ENCODE measurements at regions not wholly inside any gene's neighbourhood (a gene's known extent, or its start where the extent isn't known, plus 50 kb on each side); places are given as distances from the start of the nearest gene placed in this dataset.

- DNase-seq (ENCODE audit: low read depth in 4 of 4, low spot score in 2 of 4) = no peak
Measured at GRCh38 chrX:40172401-40173142, 74.8 kb upstream of the BCOR start.

DNA sequence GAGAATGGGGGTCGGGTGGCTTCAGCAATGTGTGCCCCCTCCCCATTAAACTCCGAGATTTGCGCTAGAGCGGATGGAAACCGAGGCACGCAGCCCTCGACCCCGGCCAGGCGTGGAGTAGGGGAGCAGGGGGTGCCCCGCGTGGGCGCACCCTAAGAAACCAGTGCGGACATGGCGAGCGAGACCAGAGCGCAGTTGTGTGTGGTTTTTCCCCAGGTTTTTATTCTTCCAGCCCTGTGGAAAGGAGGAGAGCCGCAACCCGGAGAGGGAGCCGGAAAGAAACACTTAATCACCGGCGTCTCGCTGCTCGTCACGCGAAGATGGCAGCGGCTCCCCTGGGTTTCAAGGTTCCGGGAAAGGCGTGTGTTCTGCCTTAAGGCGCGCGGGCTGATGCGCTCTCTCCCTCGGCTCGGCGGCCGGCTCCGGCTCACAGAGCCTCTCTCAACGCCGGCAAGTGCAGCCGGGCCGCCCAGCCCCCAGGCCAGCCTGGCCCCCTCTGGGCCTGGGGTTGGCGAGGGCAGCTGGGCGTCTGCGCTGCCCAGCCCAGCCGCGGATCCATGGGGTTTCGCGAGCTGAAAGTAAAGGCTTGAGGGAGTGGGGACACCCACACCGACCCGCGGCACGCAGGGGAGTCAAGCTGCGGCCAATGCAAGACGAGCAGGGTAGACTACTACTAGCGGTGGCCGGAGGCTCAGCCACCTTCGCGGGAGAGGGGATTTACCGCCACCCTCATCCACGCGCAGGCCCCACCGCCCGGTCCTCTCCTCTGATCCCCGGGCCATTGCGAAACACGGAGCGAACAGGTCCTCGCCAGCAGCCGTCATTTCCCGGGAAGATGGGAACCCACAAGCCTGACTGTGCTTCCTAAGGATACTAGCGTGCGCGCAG, 74.0 kb upstream of the BCOR start:
- DNase-seq (ENCODE audit: low read depth in 4 of 4, low spot score in 2 of 4) = no peak

DNA sequence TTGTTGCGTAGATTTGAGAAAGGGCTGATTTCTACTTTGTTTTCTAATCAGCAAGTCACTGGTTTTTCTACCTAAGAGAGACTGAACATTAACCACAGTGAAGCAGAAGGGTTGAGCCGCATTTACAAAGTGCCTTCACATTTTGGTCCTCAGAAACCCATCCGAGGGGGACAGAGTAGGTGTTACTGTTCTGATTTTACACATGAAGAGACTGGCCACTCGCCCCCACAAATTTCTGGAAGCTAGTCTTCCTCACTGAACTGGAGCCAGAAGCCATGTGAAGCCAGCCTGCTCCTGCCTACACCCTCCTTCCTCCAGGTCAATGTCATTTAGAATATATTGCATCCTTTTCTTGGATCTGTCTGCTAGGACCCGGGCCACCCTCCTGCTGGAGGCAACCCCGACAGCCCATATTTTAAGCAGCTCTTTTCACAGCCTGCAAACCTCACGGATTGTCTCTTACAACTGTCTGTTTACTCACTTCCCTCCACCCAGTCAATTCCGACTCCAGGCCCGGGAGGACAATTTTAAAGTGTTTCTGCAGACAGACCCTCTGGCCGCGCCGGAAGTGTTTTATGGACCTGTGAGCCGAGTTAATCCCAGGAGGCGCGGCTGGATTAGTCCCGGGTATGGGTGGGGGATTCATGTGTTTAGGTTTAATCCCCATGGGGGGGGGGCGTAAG, 73.2 kb upstream of the BCOR start:
- no peak for DNase-seq (ENCODE audit: low read depth in 4 of 4, low spot score in 2 of 4)

DNA sequence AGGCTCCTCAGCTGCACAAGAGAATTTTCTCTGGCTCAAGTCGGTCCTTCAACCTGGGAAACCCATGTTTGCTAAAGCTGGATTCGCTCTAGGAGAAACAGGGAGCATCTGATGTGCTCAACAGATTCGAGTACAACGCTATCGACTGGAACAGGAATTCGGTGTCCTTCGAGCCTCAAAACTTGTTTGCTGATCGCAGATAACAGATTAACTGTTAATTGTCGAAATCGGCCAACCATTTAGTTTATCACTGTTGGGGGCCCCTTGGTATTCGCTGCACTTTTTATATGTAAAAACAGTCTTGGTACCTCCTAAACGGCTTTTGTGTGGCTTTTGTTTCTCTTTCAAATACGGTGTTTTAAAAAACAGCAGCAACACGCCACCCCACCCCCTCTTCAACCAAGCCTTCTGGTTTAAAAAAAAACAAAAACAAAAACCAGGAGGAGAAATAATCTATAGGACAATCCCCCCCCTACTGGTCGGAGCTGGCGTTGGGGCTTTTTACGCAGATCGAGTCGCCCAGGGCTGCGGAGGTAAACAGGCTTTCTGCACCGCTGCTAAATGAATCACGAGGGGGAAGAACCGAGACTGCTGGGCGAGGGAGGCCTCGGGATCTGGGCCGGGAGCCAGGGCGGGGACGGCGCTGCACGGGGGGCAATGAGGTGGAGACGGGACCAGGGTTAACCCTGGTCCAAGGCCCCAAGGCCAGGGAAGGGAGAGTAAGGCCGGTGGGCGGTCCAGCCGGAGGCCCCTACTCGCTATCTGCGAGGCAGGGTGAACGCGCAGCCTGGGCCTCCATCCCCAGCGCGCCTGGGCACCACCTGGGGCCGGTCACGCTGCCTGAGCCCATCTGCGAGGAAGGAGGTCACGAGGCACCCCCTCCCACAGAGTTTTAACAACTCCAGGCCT, 71.7 kb upstream of the BCOR start:
- no peak for DNase-seq (ENCODE audit: low read depth in 4 of 4, low spot score in 2 of 4)

DNA sequence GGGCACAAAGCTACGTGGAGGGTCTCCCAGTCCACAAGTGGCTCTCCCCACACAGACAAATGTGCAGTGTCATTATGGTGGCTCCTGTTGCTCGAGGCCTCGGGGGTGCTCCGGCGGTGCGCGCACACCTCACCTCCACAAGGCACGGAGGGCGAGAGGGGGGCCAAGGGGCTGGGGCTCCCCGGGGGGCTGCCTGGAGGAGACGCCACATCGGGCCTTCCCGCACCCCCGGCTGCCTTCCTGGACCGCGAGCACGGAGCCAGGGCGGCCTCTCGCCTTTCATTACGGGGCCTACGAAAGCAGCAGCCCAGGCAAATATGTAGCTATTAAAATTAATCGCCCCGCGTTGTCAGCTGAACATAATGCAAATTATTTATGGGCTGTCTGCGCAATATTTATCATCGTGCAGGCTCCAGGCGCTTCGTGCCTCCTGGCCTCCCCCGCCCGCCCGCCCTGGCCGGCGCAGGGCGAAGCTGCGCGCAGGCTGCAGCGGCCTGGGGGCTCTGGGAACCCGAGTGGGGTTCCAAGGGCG, 70.8 kb upstream of the BCOR start:
- no peak for DNase-seq (ENCODE audit: low read depth in 4 of 4, low spot score in 2 of 4)

- DNase-seq (ENCODE audit: low read depth in 4 of 4, low spot score in 2 of 4) = no peak
Measured at GRCh38 chrX:40167850-40168479, 70.2 kb upstream of the BCOR start.

GRCh38 chrX:40167233-40167849, 69.6 kb upstream of the BCOR start:
- DNase-seq (ENCODE audit: low read depth in 4 of 4, low spot score in 2 of 4) = no peak

- no peak for DNase-seq (ENCODE audit: low read depth in 4 of 4, low spot score in 2 of 4)
Measured at GRCh38 chrX:40166582-40166981, 68.8 kb upstream of the BCOR start.

- DNase-seq (ENCODE audit: low read depth in 4 of 4, low spot score in 2 of 4) = no peak
Measured at GRCh38 chrX:40165861-40166260, 68.1 kb upstream of the BCOR start.

- no peak for DNase-seq (ENCODE audit: low read depth in 4 of 4, low spot score in 2 of 4)
Measured at GRCh38 chrX:40165206-40165605, 67.4 kb upstream of the BCOR start.

DNA sequence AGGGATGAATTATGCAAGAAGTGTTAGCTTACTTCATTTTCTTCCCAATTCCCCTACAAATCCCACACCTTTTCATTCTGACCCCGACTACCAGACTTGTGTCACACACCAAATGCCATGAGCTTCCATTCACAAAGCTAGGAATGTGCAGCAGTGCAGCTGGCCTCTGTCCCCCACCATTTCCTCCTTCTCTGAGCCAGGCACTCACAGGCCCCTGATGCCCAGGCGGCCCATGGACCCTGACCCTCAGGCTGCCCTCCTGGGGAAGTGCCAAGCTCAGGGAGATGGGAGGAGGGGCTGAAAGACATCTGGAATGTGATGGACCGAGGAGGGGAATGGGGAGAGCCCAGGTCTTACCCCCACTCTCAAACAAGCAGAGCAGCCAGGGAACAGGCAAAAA, 67.0 kb upstream of the BCOR start:
- DNase-seq (ENCODE audit: low read depth in 4 of 4, low spot score in 2 of 4) = no peak

DNA sequence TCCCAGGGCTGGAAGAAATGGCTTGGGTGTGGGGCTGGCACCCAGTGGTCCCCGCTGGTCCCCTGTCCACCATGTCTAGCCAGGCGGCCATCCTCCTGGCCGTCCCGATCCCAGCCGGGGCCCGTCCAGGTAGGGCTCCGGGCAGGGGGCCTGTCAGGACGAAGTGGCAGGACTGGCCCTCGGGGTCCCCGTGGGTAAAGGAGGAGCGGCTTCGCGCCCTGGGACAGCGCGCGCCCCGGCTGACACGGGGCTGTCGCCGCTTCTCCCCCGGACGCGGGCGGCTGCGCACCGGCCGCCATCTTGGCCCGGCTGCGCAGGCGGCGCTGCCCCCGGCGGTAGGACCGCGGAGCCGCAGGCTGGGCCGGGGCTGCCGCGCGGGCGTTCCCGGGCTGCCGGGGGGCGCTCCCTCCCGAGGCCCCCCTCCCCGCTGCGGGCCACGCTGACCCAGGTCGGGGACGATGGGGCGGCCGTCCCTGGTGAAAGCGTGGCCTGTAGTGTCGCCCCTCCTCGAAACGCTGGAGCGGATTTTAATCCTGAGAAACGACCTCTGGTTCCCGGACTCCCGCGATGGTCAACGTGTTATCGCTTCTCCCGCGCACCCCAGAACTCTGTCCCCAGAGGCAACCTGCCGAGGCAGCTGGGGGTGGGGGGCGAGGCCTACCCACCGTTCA, 60.4 kb upstream of the BCOR start:
- DNase-seq (ENCODE audit: low read depth in 4 of 4, low spot score in 2 of 4) = no peak

DNA sequence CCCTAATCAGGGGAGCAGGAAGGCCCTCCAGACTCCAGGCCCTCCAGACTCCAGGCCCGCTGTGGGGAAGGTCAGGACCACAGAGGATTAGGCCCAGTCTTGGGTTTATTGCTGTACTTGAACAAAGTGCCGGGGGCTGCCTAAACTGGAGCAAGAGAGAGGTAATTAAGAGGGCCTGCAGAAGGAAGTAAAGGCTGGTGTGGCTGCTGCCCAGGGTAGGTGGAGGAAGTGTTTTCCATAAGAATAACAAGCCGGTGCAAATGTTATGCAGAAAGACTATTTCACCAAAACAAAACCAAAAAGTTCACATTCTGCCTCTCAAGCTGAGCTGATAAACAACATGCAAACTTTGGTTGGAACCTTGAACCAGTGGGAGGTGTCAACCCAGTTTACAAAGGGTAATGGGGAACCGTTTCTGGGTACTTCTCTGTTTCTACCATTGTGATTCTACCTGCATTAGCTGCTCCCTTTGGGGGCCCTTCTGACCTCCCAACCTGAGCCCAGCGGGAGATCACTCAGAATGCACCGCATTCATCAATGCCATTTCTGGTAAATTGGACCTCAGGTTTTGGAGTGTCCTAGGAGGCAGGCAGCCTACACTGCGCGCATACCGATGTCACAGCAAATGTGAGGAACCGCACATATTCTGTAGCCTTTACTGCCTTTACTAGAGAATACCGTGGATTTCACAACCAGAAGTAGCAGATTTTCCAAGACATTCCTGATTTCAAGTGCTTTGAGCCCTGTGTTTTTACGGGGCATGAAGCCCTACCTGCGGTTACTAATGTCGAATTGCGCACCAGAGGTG, 59.7 kb upstream of the BCOR start:
- no peak for DNase-seq (ENCODE audit: low read depth in 4 of 4, low spot score in 2 of 4)

- no peak for DNase-seq (ENCODE audit: low read depth in 4 of 4, low spot score in 2 of 4)
Measured at GRCh38 chrX:40156470-40157227, 58.9 kb upstream of the BCOR start.

DNA sequence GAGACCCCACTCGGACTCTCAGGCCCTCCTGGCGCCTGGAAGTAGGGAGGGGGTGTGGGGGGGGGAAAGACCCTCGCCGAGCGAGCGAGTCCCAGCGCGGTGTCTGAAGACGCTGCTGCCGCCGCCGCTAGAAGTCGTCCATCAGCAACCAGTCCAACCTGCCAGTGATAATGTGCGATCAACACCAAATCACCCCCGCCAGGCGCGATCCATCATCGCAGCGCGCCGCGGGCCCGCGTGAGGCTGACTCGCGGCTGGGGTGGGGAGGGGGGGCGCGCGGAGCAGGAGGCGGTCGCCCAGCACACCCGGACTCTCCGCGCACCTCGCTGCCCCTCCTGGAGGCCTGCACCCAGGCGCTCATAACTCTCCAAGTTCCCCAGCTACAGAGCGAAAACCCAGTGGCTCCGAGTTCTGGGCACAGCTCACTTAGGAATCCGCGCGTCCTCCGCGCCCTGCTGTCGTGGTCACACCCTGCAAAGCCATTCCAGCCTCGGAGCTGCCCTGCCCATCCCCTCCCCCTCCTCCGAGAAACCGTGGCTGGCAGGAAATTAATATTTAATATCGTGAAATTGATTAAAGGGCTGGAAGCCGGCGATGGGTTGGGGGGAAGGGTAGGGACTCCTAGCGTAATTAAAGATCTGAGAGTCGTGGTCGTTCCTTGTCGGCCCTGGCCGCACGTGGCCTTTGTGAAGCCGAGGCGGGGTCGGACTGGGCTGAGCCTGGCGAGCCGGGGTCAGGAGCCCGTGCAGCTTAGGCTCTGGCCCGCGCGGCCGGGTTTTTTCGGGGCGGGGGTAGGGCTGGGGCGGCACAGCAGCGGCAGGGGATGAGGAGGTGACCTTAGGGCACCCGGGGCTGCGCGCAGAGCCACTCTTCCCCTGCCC, 58.1 kb upstream of the BCOR start:
- no peak for DNase-seq (ENCODE audit: low read depth in 4 of 4, low spot score in 2 of 4)
